Gastroesophageal sphincter (tissue), 3 donors: ENCODE measurements at regions not wholly inside any gene's neighbourhood (a gene's known extent, or its start where the extent isn't known, plus 50 kb on each side); places are given as distances from the start of the nearest gene placed in this dataset.

ENCODE experiments used
- CTCF ChIP-seq, 4 experiments: fragments of 200-600 bp in 2 of 4; fragments of 450-650 bp in 2 of 4; sonication (generic) in 1 of 4; IDR thresholded peaks; one replicate each; pipeline ENCODE4 v1.5.1; 2017 to 2019; ENCODE audit warnings: antibody characterized with exemption in 4 of 4, mild to moderate bottlenecking in 2 of 4, moderate library complexity in 2 of 4
- EP300 ChIP-seq: sonication (generic); formaldehyde crosslinking; IDR thresholded peaks from one replicate; pipeline ENCODE4 v1.6.1; 2017; ENCODE audit warnings: antibody characterized with exemption, mild to moderate bottlenecking
- POLR2A ChIP-seq, 2 donors: fragments of 450-650 bp; IDR thresholded peaks; one replicate each; pipeline ENCODE4 v1.6.1; 2017; ENCODE audit warnings: antibody characterized with exemption in 2 of 2, mild to moderate bottlenecking in 2 of 2, moderate library complexity in 1 of 2
- POLR2AphosphoS5 ChIP-seq: sonication (generic); formaldehyde crosslinking; IDR thresholded peaks from one replicate; pipeline ENCODE4 v1.6.1; 2017; ENCODE audit warnings: antibody characterized with exemption

- no peak for TF ChIP-seq CTCF (IDR thresholded peaks at IDR 0.05)
- no peak for TF ChIP-seq EP300
- TF ChIP-seq POLR2A (IDR thresholded peaks at IDR 0.05), result no peak
- TF ChIP-seq POLR2AphosphoS5, result no peak
Observed at GRCh38 chr20:60837173-60837770, 414.8 kb upstream of the CDH4 start.
